RPMI8226 (cell line): ENCODE measurements at regions not wholly inside any gene's neighbourhood (a gene's known extent, or its start where the extent isn't known, plus 50 kb on each side); places are given as distances from the start of the nearest gene placed in this dataset.
A peak's percentile ranks its signal among the peaks of the same experiment; 100 is the strongest.
"Not testable (repeated sequence)": the region's sequence is repeated elsewhere in the genome, so short reads cannot be mapped to it uniquely, and the experiment has no call there.

Source experiments
- DNase-seq: peaks from one replicate; pipeline ENCODE4 v3.0.0-alpha.2; 2015

- no peak for DNase-seq
These were observed 326.8 kb downstream of the HLX start for GRCh38 chr1:221206076-221206475.

GRCh38 chr1:221212926-221213325, 333.7 kb downstream of the HLX start:
- DNase-seq: no peak

- no peak for DNase-seq
These were observed 337.8 kb downstream of the HLX start for GRCh38 chr1:221217029-221217428.

GRCh38 chr1:221223281-221223680, 344.0 kb downstream of the HLX start:
- no peak for DNase-seq

- no peak for DNase-seq
These were observed 348.2 kb downstream of the HLX start for GRCh38 chr1:221227460-221227859.

GRCh38 chr1:221227872-221228337, 348.7 kb downstream of the HLX start:
- DNase-seq: peak; percentile 5

GRCh38 chr1:221228594-221228993, 349.4 kb downstream of the HLX start:
- DNase-seq: no peak

- no peak for DNase-seq
These were observed 351.4 kb downstream of the HLX start for GRCh38 chr1:221230605-221231004.

GRCh38 chr1:221234791-221235190, 355.5 kb downstream of the HLX start:
- DNase-seq: no peak

- DNase-seq: no peak
These were observed 358.3 kb downstream of the HLX start for GRCh38 chr1:221237587-221237986.

- no peak for DNase-seq
These were observed 359.9 kb downstream of the HLX start for GRCh38 chr1:221239181-221239580.

- no peak for DNase-seq
These were observed 360.5 kb downstream of the HLX start for GRCh38 chr1:221239792-221240191.

GRCh38 chr1:221240690-221241089, 361.4 kb downstream of the HLX start:
- no peak for DNase-seq

- DNase-seq: no peak
These were observed 361.9 kb downstream of the HLX start for GRCh38 chr1:221241157-221241556.

GRCh38 chr1:221241592-221241991, 362.3 kb downstream of the HLX start:
- no peak for DNase-seq

- DNase-seq: no peak
These were observed 366.8 kb downstream of the HLX start for GRCh38 chr1:221246067-221246466.

GRCh38 chr1:221246628-221247415, 367.6 kb downstream of the HLX start:
- no peak for DNase-seq

GRCh38 chr1:221251580-221251979, 372.3 kb downstream of the HLX start:
- no peak for DNase-seq

- no peak for DNase-seq
These were observed 375.6 kb downstream of the HLX start for GRCh38 chr1:221254813-221255212.

GRCh38 chr1:221256773-221257172, 377.5 kb downstream of the HLX start:
- no peak for DNase-seq

- DNase-seq: not testable (repeated sequence)
These were observed 378.3 kb downstream of the HLX start for GRCh38 chr1:221257548-221257947.

- not testable (repeated sequence) for DNase-seq
These were observed 383.4 kb downstream of the HLX start for GRCh38 chr1:221262677-221263076.

GRCh38 chr1:221263831-221264767, 384.9 kb downstream of the HLX start:
- peak; percentile 72 for DNase-seq

- DNase-seq: no peak
These were observed 385.6 kb downstream of the HLX start for GRCh38 chr1:221264848-221265247.
